Activated naive CD4-positive, alpha-beta T cell treated with anti-CD3 and anti-CD28 coated beads, Interleukin-2, amount 50 U/mL, for 24 hours (primary cell): ENCODE measurements at regions not wholly inside any gene's neighbourhood (a gene's known extent, or its start where the extent isn't known, plus 50 kb on each side); places are given as distances from the start of the nearest gene placed in this dataset.

Experiments
- H3K27ac Mint-ChIP-seq: one replicate; pipeline ENCODE4 v1.8.0; 2021; ENCODE audit warnings: mild to moderate bottlenecking, mixed read lengths
- H3K27me3 Mint-ChIP-seq: one replicate; pipeline ENCODE4 v1.8.0; 2021; ENCODE audit warnings: mixed read lengths
- H3K36me3 Mint-ChIP-seq: one replicate; pipeline ENCODE4 v1.8.0; 2021; ENCODE audit warnings: mixed read lengths
- H3K4me1 Mint-ChIP-seq: one replicate; pipeline ENCODE4 v1.8.0; 2021; ENCODE audit warnings: mixed read lengths
- H3K4me3 Mint-ChIP-seq: one replicate; pipeline ENCODE4 v1.8.0; 2021; ENCODE audit warnings: mild to moderate bottlenecking, mixed read lengths
- H3K9me3 Mint-ChIP-seq: one replicate; pipeline ENCODE4 v1.8.0; 2021; ENCODE audit warnings: mixed read lengths

- H3K4me1 Mint-ChIP-seq = no peaks in the 10 kb centered on the region
- H3K4me3 Mint-ChIP-seq = no peak overlapping the region
- H3K36me3 Mint-ChIP-seq = no peaks in the 10 kb centered on the region
- no peak overlapping the region for H3K27ac Mint-ChIP-seq
- peaks cover 6% of the 10 kb centered on the region for H3K9me3 Mint-ChIP-seq
- H3K27me3 Mint-ChIP-seq = no peaks in the 10 kb centered on the region
These were observed 548.4 kb upstream of the JARID2 start for GRCh38 chr6:14697427-14697826.

- no peak overlapping the region for H3K4me3 Mint-ChIP-seq
- peaks cover 6% of the 10 kb centered on the region for H3K9me3 Mint-ChIP-seq
- H3K36me3 Mint-ChIP-seq = no peaks in the 10 kb centered on the region
- H3K27ac Mint-ChIP-seq = no peak overlapping the region
- no peaks in the 10 kb centered on the region for H3K27me3 Mint-ChIP-seq
- no peaks in the 10 kb centered on the region for H3K4me1 Mint-ChIP-seq
These were observed 545.9 kb upstream of the JARID2 start for GRCh38 chr6:14699803-14700601.

- Mint-ChIP-seq H3K27ac (no peak overlapping the region), H3K4me3 (no peak overlapping the region), H3K27me3 (no peaks in the 10 kb centered on the region), H3K4me1 (peaks cover 12% of the 10 kb centered on the region), H3K9me3 (peaks cover 6% of the 10 kb centered on the region), H3K36me3 (no peaks in the 10 kb centered on the region)
These were observed 543.9 kb upstream of the JARID2 start for GRCh38 chr6:14701946-14702345.

- Mint-ChIP-seq H3K27ac (no peak overlapping the region), H3K4me1 (peaks cover 19% of the 10 kb centered on the region), H3K27me3 (no peaks in the 10 kb centered on the region), H3K9me3 (peaks cover 6% of the 10 kb centered on the region), H3K36me3 (no peaks in the 10 kb centered on the region), H3K4me3 (no peak overlapping the region)
These were observed 543.2 kb upstream of the JARID2 start for GRCh38 chr6:14702678-14703077.

GRCh38 chr6:14703586-14703985, 542.3 kb upstream of the JARID2 start:
- no peak overlapping the region for H3K27ac Mint-ChIP-seq
- peaks cover 6% of the 10 kb centered on the region for H3K9me3 Mint-ChIP-seq
- no peaks in the 10 kb centered on the region for H3K36me3 Mint-ChIP-seq
- H3K27me3 Mint-ChIP-seq = no peaks in the 10 kb centered on the region
- peaks cover 26% of the 10 kb centered on the region for H3K4me1 Mint-ChIP-seq
- H3K4me3 Mint-ChIP-seq = no peak overlapping the region

GRCh38 chr6:14704383-14705271, 541.2 kb upstream of the JARID2 start:
- Mint-ChIP-seq H3K9me3 (peaks cover 6% of the 10 kb centered on the region), H3K4me1 (peaks cover 26% of the 10 kb centered on the region), H3K27me3 (no peaks in the 10 kb centered on the region), H3K27ac (no peak overlapping the region), H3K36me3 (no peaks in the 10 kb centered on the region), H3K4me3 (no peak overlapping the region)

- peak overlapping the region; percentile 15 for H3K27ac Mint-ChIP-seq
- no peaks in the 10 kb centered on the region for H3K27me3 Mint-ChIP-seq
- no peaks in the 10 kb centered on the region for H3K36me3 Mint-ChIP-seq
- peaks cover 29% of the 10 kb centered on the region for H3K4me1 Mint-ChIP-seq
- H3K9me3 Mint-ChIP-seq = no peaks in the 10 kb centered on the region
- no peak overlapping the region for H3K4me3 Mint-ChIP-seq
These were observed 540.0 kb upstream of the JARID2 start for GRCh38 chr6:14705841-14706377.

- no peaks in the 10 kb centered on the region for H3K9me3 Mint-ChIP-seq
- peaks cover 34% of the 10 kb centered on the region for H3K4me1 Mint-ChIP-seq
- peaks cover 2% of the 10 kb centered on the region for H3K36me3 Mint-ChIP-seq
- H3K27me3 Mint-ChIP-seq = no peaks in the 10 kb centered on the region
- H3K4me3 Mint-ChIP-seq = no peak overlapping the region
- peak overlapping the region; percentile 61 for H3K27ac Mint-ChIP-seq
These were observed 539.4 kb upstream of the JARID2 start for GRCh38 chr6:14706378-14706929.

GRCh38 chr6:14707276-14707675, 538.6 kb upstream of the JARID2 start:
- Mint-ChIP-seq H3K9me3 (no peaks in the 10 kb centered on the region), H3K27ac (no peak overlapping the region), H3K36me3 (peaks cover 2% of the 10 kb centered on the region), H3K4me3 (no peak overlapping the region), H3K27me3 (no peaks in the 10 kb centered on the region), H3K4me1 (peaks cover 35% of the 10 kb centered on the region)

- H3K36me3 Mint-ChIP-seq = peaks cover 2% of the 10 kb centered on the region
- H3K27me3 Mint-ChIP-seq = no peaks in the 10 kb centered on the region
- H3K27ac Mint-ChIP-seq = peak overlapping the region; percentile 61
- no peak overlapping the region for H3K4me3 Mint-ChIP-seq
- H3K9me3 Mint-ChIP-seq = no peaks in the 10 kb centered on the region
- peaks cover 35% of the 10 kb centered on the region for H3K4me1 Mint-ChIP-seq
These were observed 537.9 kb upstream of the JARID2 start for GRCh38 chr6:14707971-14708465.

- Mint-ChIP-seq H3K27ac (no peak overlapping the region), H3K36me3 (peaks cover 2% of the 10 kb centered on the region), H3K9me3 (no peaks in the 10 kb centered on the region), H3K4me3 (no peak overlapping the region), H3K27me3 (no peaks in the 10 kb centered on the region), H3K4me1 (peaks cover 35% of the 10 kb centered on the region)
These were observed 536.7 kb upstream of the JARID2 start for GRCh38 chr6:14709066-14709670.

GRCh38 chr6:14709900-14710299, 536.0 kb upstream of the JARID2 start:
- Mint-ChIP-seq H3K4me3 (no peak overlapping the region), H3K27ac (no peak overlapping the region), H3K27me3 (no peaks in the 10 kb centered on the region), H3K4me1 (peaks cover 35% of the 10 kb centered on the region), H3K9me3 (no peaks in the 10 kb centered on the region), H3K36me3 (peaks cover 2% of the 10 kb centered on the region)

- H3K4me3 Mint-ChIP-seq = no peak overlapping the region
- H3K27ac Mint-ChIP-seq = no peak overlapping the region
- peaks cover 35% of the 10 kb centered on the region for H3K4me1 Mint-ChIP-seq
- H3K36me3 Mint-ChIP-seq = peaks cover 2% of the 10 kb centered on the region
- no peaks in the 10 kb centered on the region for H3K27me3 Mint-ChIP-seq
- no peaks in the 10 kb centered on the region for H3K9me3 Mint-ChIP-seq
These were observed 535.4 kb upstream of the JARID2 start for GRCh38 chr6:14710421-14710820.

- peaks cover 31% of the 10 kb centered on the region for H3K4me1 Mint-ChIP-seq
- H3K4me3 Mint-ChIP-seq = peak overlapping the region; percentile 9
- H3K36me3 Mint-ChIP-seq = peaks cover 2% of the 10 kb centered on the region
- no peaks in the 10 kb centered on the region for H3K27me3 Mint-ChIP-seq
- no peaks in the 10 kb centered on the region for H3K9me3 Mint-ChIP-seq
- peak overlapping the region; percentile 98 for H3K27ac Mint-ChIP-seq
These were observed 534.7 kb upstream of the JARID2 start for GRCh38 chr6:14711056-14711703.
